ENCODE measurements at regions not wholly inside any gene's neighbourhood (a gene's known extent, or its start where the extent isn't known, plus 50 kb on each side); places are given as distances from the start of the nearest gene placed in this dataset.
A peak's percentile ranks its signal among the peaks of the same experiment; 100 is the strongest.

- Histone ChIP-seq H3K36me3 (no peaks in the 10 kb centered on the region), H3K27ac (no peak overlapping the region), H3K9me3 (no peaks in the 10 kb centered on the region), H3K27me3 (no peaks in the 10 kb centered on the region), H3K4me3 (no peak overlapping the region), H3K4me1 (no peaks in the 10 kb centered on the region)
- no peak for TF ChIP-seq POLR2AphosphoS5 (IDR thresholded peaks at IDR 0.05; ENCODE audit: insufficient read depth in 1 of 2, low read depth in 1 of 2)
- TF ChIP-seq CTCF (IDR thresholded peaks at IDR 0.05): no peak
- no peak for TF ChIP-seq POLR2A (IDR thresholded peaks at IDR 0.05)
- no peak for DNase-seq (ENCODE audit: extremely low spot score in 2 of 2)
- intact Hi-C loops (cut with DNase I): no loop called here
These were observed 113.1 kb upstream of the TMCC3 start for GRCh38 chr12:94763462-94763861.

- Histone ChIP-seq H3K36me3 (no peaks in the 10 kb centered on the region), H3K27me3 (no peaks in the 10 kb centered on the region), H3K9me3 (no peaks in the 10 kb centered on the region), H3K27ac (no peak overlapping the region), H3K4me3 (no peak overlapping the region), H3K4me1 (no peaks in the 10 kb centered on the region)
- DNase-seq (ENCODE audit: extremely low spot score in 2 of 2): no peak
- no peak for TF ChIP-seq CTCF (IDR thresholded peaks at IDR 0.05)
- TF ChIP-seq POLR2AphosphoS5 (IDR thresholded peaks at IDR 0.05; ENCODE audit: insufficient read depth in 1 of 2, low read depth in 1 of 2): no peak
- TF ChIP-seq POLR2A (IDR thresholded peaks at IDR 0.05): no peak
- intact Hi-C loops (cut with DNase I): no loop called here
These were observed 112.6 kb upstream of the TMCC3 start for GRCh38 chr12:94762943-94763342.

GRCh38 chr12:94762259-94762942 is 112.0 kb upstream of the TMCC3 start:
- Histone ChIP-seq H3K36me3 (no peaks in the 10 kb centered on the region), H3K27ac (no peak overlapping the region), H3K9me3 (no peaks in the 10 kb centered on the region), H3K4me1 (no peaks in the 10 kb centered on the region), H3K27me3 (no peaks in the 10 kb centered on the region), H3K4me3 (no peak overlapping the region)
- DNase-seq (ENCODE audit: extremely low spot score in 2 of 2): no peak
- TF ChIP-seq POLR2A (IDR thresholded peaks at IDR 0.05) (no peak), POLR2AphosphoS5 (IDR thresholded peaks at IDR 0.05; ENCODE audit: insufficient read depth in 1 of 2, low read depth in 1 of 2) (no peak), CTCF (IDR thresholded peaks at IDR 0.05) (no peak)
- intact Hi-C loops (cut with DNase I): no loop called here

- H3K27me3 ChIP-seq: no peaks in the 10 kb centered on the region
- no peak for DNase-seq (ENCODE audit: extremely low spot score in 2 of 2)
- H3K9me3 ChIP-seq: no peaks in the 10 kb centered on the region
- H3K4me3 ChIP-seq: no peak overlapping the region
- TF ChIP-seq POLR2AphosphoS5 (IDR thresholded peaks at IDR 0.05; ENCODE audit: insufficient read depth in 1 of 2, low read depth in 1 of 2): peak in 1 of 2 donors; percentile 51
- no peak for TF ChIP-seq POLR2A (IDR thresholded peaks at IDR 0.05)
- no peak overlapping the region for H3K27ac ChIP-seq
- no peaks in the 10 kb centered on the region for H3K36me3 ChIP-seq
- no peaks in the 10 kb centered on the region for H3K4me1 ChIP-seq
- intact Hi-C loops (cut with DNase I): no loop called here
These were observed 111.2 kb upstream of the TMCC3 start for GRCh38 chr12:94761559-94761958.

- TF ChIP-seq POLR2AphosphoS5 (IDR thresholded peaks at IDR 0.05; ENCODE audit: insufficient read depth in 1 of 2, low read depth in 1 of 2) (no peak), POLR2A (IDR thresholded peaks at IDR 0.05) (no peak), CTCF (IDR thresholded peaks at IDR 0.05) (no peak)
- Histone ChIP-seq H3K9me3 (no peaks in the 10 kb centered on the region), H3K27me3 (no peaks in the 10 kb centered on the region), H3K36me3 (no peaks in the 10 kb centered on the region), H3K4me1 (no peaks in the 10 kb centered on the region), H3K4me3 (no peak overlapping the region), H3K27ac (no peak overlapping the region)
- DNase-seq (ENCODE audit: extremely low spot score in 2 of 2): no peak
- intact Hi-C loops (cut with DNase I): no loop called here
These were observed 110.4 kb upstream of the TMCC3 start for GRCh38 chr12:94760786-94761185.
